DOHH2 (cell line): ENCODE measurements at regions not wholly inside any gene's neighbourhood (a gene's known extent, or its start where the extent isn't known, plus 50 kb on each side); places are given as distances from the start of the nearest gene placed in this dataset.

Experiments used
- EZH2phosphoT487 ChIP-seq: fragments of 200-600 bp; sonication (generic); IDR thresholded peaks from 2 replicates; pipeline ENCODE4 v1.6.1; 2017; ENCODE audit warnings: borderline replicate concordance, mild to moderate bottlenecking, antibody characterized with exemption, low read length, moderate library complexity, mixed read lengths
- TF ChIP-seq, protein P1 (sequence below): fragments of 200-600 bp; sonication (generic); IDR thresholded peaks from one replicate; pipeline ENCODE4 v1.5.1; 2014; ENCODE audit warnings: antibody characterized with exemption, mild to moderate bottlenecking, low read depth, low read length; ENCODE audit not compliant: poor library complexity, severe bottlenecking

DNA sequence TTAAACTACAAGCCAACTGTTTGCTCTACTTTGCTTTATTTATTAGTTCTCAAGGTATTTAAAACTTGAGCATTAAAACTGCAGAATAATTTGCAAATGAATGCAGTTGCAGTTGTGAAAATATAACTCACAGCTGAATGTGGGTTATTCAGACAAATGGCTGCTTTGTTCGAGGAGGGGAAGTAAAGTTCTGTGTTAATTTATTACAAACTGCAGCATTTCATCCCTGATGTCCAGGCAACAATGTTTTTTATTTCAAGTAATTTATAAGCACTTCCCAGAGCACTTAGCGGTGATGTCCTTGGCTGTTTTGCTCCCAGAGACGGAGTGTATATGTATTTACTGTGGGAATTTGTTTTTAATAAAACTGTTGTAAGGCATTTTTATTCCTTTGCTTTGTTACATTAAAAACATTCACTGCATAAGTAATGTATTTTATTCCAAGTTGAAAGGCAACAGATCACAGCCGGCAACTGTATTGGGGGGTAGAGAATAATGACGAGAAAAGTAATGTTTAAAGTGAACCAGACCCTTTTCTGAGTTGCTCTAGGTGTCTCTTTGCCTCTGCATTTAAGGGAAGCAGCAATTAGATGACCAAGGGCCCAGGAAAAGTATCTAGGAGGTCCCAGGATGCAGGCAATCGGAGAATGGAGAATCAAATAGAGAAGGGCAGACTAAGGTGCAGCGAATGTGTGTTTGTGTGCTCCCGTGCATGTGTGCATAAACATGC is 291.2 kb upstream of the SALL1 start:
- TF ChIP-seq, protein P1, sequence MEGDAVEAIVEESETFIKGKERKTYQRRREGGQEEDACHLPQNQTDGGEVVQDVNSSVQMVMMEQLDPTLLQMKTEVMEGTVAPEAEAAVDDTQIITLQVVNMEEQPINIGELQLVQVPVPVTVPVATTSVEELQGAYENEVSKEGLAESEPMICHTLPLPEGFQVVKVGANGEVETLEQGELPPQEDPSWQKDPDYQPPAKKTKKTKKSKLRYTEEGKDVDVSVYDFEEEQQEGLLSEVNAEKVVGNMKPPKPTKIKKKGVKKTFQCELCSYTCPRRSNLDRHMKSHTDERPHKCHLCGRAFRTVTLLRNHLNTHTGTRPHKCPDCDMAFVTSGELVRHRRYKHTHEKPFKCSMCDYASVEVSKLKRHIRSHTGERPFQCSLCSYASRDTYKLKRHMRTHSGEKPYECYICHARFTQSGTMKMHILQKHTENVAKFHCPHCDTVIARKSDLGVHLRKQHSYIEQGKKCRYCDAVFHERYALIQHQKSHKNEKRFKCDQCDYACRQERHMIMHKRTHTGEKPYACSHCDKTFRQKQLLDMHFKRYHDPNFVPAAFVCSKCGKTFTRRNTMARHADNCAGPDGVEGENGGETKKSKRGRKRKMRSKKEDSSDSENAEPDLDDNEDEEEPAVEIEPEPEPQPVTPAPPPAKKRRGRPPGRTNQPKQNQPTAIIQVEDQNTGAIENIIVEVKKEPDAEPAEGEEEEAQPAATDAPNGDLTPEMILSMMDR: no peak
- TF ChIP-seq EZH2phosphoT487: no peak
